ENCODE measurements at regions not wholly inside any gene's neighbourhood (a gene's known extent, or its start where the extent isn't known, plus 50 kb on each side); places are given as distances from the start of the nearest gene placed in this dataset.

DNA sequence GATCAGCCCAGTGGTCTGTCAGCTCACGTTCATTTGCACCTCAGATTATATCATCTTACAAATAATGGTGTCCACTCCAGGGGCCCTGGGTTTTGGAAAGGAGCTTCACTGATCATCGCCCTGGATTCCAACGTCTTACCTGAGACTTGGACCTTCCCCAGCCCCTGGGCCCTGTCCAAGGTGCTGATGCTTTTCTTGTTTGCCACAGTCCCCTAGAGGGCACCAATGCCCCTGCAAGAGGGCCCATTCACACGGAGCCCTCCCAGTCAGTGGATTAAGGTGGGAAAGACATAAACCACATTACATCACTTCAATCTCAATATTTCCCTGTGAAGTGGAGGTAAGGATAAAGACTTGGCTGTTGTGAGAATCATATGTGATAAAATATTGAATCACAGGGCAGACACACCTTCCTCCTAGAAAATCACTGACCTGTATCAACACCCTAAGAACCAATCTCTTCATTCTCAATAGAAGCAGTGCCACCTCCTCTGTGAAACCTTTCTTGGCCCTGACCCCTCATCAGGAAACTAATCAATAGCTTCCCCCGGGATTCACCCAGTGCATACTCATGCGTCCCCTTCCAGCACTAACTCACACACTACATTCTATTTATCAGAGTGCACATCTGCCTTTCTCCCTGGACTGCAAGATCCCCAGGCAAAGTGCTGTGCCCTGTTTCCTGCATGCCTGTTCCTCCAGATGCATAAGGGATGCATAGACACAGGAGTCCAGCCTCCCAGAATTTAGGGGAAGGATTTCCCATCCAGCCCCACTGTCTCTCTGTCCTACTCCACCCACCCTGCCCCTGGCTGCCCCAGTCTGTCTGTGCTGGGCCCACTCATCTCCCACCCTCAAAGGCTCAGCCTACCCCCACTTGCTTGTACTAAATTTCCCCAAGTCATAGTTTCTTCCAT is 167.0 kb downstream of the BUD13 start:
- Histone ChIP-seq H3K27ac (ENCODE audit: low read depth in 2 of 2, low read length in 1 of 2) (no peak overlapping the region), H3K36me3 (ENCODE audit: control insufficient read depth in 2 of 2, insufficient read depth in 2 of 2, low read length in 1 of 2) (no peaks in the 10 kb centered on the region), H3K9me3 (ENCODE audit: control insufficient read depth in 2 of 2, insufficient read depth in 1 of 2, low read depth in 1 of 2, low read length in 1 of 2) (peaks cover 0 to 1% of the 10 kb centered on the region in 2 donors), H3K4me3 (ENCODE audit: low read depth in 1 of 2, low read length in 2 of 2) (no peak overlapping the region), H3K27me3 (ENCODE audit: control insufficient read depth in 1 of 2, insufficient read depth in 2 of 2, low read length in 2 of 2) (no peaks in the 10 kb centered on the region), H3K4me1 (ENCODE audit: control insufficient read depth in 2 of 2, insufficient read depth in 2 of 2, low read length in 1 of 2) (no peaks in the 10 kb centered on the region)
- WGBS, 2 donors, result 34 to 35% methylated on average over 6 of the region's 6 CpGs

DNA sequence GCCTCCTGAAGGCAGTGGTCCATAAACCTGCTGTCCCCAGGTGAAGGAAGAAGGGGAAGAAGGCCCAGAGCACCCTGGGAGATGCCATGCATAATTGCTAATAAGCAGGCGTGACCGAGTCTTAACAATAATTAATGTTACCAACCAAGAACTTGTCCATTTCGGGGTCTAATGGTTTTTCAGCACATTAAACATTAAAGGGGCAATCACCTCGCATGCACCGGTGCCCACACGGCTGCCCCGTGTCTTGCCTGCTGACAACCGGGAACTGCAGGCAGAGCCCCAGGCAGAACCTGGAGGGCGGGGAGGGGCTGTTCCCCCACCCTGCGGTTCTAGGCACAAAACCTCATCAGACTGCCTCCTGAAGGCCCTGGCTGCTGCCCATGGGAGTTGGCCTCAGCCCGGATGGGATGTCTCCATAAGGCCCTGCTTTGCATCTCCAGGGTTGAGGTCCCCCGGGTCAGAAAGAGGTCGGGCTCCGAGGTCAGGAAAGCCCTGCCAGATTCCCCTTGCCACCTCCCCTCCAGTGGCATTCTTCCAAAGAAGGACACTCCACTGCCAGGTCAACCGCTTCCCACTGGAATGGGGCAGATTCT is 169.0 kb downstream of the BUD13 start:
- Histone ChIP-seq H3K27me3 (ENCODE audit: control insufficient read depth in 1 of 2, insufficient read depth in 2 of 2, low read length in 2 of 2) (no peaks in the 10 kb centered on the region), H3K36me3 (ENCODE audit: control insufficient read depth in 2 of 2, insufficient read depth in 2 of 2, low read length in 1 of 2) (no peaks in the 10 kb centered on the region), H3K27ac (ENCODE audit: low read depth in 2 of 2, low read length in 1 of 2) (no peak overlapping the region), H3K4me3 (ENCODE audit: low read depth in 1 of 2, low read length in 2 of 2) (no peak overlapping the region), H3K4me1 (ENCODE audit: control insufficient read depth in 2 of 2, insufficient read depth in 2 of 2, low read length in 1 of 2) (no peaks in the 10 kb centered on the region), H3K9me3 (ENCODE audit: control insufficient read depth in 2 of 2, insufficient read depth in 1 of 2, low read depth in 1 of 2, low read length in 1 of 2) (peaks cover 0 to 1% of the 10 kb centered on the region in 2 donors)
- 80 to 82% methylated on average over 15 of the region's 15 CpGs for WGBS, 2 donors

DNA sequence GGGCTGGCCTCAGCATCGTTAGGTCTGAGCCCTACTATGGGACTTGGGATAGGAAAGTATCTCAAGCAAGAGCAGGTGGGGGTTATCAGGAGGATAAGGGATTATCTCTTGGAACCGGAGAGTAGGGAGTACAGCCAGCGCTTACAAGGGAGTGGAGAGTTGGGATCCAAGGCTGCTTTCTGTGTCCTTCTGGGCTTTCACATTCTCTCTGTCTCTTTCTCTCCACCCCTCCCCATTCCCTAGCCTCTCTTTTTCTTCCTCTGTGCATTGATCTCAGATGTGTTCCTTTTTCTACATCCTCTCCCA is 170.2 kb downstream of the BUD13 start:
- Histone ChIP-seq H3K36me3 (ENCODE audit: control insufficient read depth in 2 of 2, insufficient read depth in 2 of 2, low read length in 1 of 2) (no peaks in the 10 kb centered on the region), H3K9me3 (ENCODE audit: control insufficient read depth in 2 of 2, insufficient read depth in 1 of 2, low read depth in 1 of 2, low read length in 1 of 2) (peaks cover 0 to 1% of the 10 kb centered on the region in 2 donors), H3K4me1 (ENCODE audit: control insufficient read depth in 2 of 2, insufficient read depth in 2 of 2, low read length in 1 of 2) (no peaks in the 10 kb centered on the region), H3K27ac (ENCODE audit: low read depth in 2 of 2, low read length in 1 of 2) (no peak overlapping the region), H3K4me3 (ENCODE audit: low read depth in 1 of 2, low read length in 2 of 2) (no peak overlapping the region), H3K27me3 (ENCODE audit: control insufficient read depth in 1 of 2, insufficient read depth in 2 of 2, low read length in 2 of 2) (no peaks in the 10 kb centered on the region)
- 59 to 66% methylated on average over 3 of the region's 3 CpGs for WGBS, 2 donors

DNA sequence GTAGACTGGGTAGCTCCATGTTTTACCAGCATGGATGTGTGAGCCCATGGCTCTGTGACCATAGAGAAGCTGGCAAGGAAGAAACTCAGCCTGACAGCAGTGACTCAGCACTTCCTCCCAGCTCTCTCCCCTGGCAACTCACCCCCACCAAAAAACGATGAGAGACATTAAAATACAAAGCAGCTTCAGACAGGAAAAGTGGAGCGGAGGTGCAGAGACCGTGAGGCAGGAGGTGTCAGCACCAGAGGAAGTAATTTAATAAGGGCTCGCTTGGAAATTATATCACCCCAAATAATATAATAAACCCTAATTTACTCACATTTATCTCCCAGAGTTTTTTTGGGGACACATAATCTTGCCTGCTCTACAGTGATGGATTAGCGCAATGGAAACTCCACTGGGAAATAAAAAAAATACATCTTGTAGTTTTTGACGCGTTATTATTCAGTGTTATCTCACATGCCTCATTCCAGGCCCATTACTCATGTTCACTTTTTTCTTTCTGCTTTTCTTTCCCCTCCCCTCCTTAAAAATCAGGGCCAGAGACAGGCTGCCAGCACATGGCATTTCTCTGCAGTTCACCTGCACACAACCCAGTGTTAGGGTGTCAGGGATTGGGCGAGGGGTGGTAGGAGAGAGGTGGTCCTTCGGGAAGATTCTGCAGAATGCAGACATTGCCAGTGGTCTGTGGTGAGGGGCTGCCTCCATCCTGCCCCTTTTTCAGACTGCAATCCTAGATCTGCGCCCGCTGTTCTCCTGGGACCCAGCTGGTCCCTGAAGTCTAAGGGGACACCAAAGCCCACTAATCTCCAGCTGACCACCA is 170.8 kb downstream of the BUD13 start:
- no peaks in the 10 kb centered on the region for H3K36me3 ChIP-seq (ENCODE audit: control insufficient read depth in 2 of 2, insufficient read depth in 2 of 2, low read length in 1 of 2)
- H3K27me3 ChIP-seq (ENCODE audit: control insufficient read depth in 1 of 2, insufficient read depth in 2 of 2, low read length in 2 of 2), result no peaks in the 10 kb centered on the region
- H3K27ac ChIP-seq (ENCODE audit: low read depth in 2 of 2, low read length in 1 of 2), result no peak overlapping the region
- no peaks in the 10 kb centered on the region for H3K4me1 ChIP-seq (ENCODE audit: control insufficient read depth in 2 of 2, insufficient read depth in 2 of 2, low read length in 1 of 2)
- H3K4me3 ChIP-seq (ENCODE audit: low read depth in 1 of 2, low read length in 2 of 2), result no peak overlapping the region
- peaks cover 0 to 1% of the 10 kb centered on the region in 2 donors for H3K9me3 ChIP-seq (ENCODE audit: control insufficient read depth in 2 of 2, insufficient read depth in 1 of 2, low read depth in 1 of 2, low read length in 1 of 2)
- WGBS, 2 donors, result 62 to 65% methylated on average over 11 of the region's 11 CpGs

DNA sequence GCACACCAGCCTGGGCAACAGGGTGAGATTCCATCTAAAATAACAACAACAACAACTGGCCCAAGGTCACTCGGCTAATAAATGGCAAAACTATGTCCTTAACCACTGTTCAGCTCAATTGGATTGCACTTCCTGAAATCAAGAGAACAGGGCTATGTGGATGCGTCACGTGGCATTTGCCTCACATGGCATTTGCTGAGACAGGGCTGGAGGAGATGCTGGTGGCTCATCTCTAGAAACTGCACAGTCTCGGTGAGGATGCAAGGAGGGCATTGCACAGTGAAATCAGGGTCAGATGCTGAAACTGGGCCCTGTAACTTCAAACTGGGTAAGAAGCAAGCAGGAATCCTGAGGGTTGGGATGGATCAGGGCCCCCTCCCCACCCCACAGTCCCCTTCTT is 171.9 kb downstream of the BUD13 start:
- Histone ChIP-seq H3K4me3 (ENCODE audit: low read depth in 1 of 2, low read length in 2 of 2) (no peak overlapping the region), H3K27ac (ENCODE audit: low read depth in 2 of 2, low read length in 1 of 2) (no peak overlapping the region)

DNA sequence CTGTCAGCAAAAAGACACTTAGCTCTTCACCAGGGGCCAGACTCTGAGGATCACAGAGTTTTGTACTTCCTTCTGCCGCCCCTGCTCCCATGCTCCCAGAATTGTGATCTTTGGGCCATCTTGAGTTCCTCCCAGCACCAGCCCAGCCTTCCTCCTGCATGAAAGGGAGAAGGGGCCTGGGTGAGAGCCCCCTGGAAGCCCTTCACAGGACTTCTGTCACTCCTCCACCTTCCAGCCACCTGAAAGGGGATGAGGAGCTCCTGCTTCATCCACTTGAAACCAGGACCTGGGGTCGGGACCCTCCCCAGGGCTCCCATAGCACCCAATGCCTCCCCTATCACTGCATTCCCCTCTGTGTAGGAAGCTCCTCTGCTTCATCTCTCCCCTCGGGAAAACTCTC is 174.2 kb downstream of the BUD13 start:
- Histone ChIP-seq H3K4me1 (ENCODE audit: control insufficient read depth in 2 of 2, insufficient read depth in 2 of 2, low read length in 1 of 2) (no peaks in the 10 kb centered on the region), H3K4me3 (ENCODE audit: low read depth in 1 of 2, low read length in 2 of 2) (no peak overlapping the region), H3K36me3 (ENCODE audit: control insufficient read depth in 2 of 2, insufficient read depth in 2 of 2, low read length in 1 of 2) (no peaks in the 10 kb centered on the region), H3K9me3 (ENCODE audit: control insufficient read depth in 2 of 2, insufficient read depth in 1 of 2, low read depth in 1 of 2, low read length in 1 of 2) (peaks cover 0 to 1% of the 10 kb centered on the region in 2 donors), H3K27me3 (ENCODE audit: control insufficient read depth in 1 of 2, insufficient read depth in 2 of 2, low read length in 2 of 2) (no peaks in the 10 kb centered on the region), H3K27ac (ENCODE audit: low read depth in 2 of 2, low read length in 1 of 2) (no peak overlapping the region)
- WGBS, 2 donors, result 65 to 68% methylated on average over 3 of the region's 3 CpGs

More for the DNA sequence above, 171.9 kb downstream of the BUD13 start:
- no peaks in the 10 kb centered on the region for H3K36me3 ChIP-seq (ENCODE audit: control insufficient read depth in 2 of 2, insufficient read depth in 2 of 2, low read length in 1 of 2)
- H3K27me3 ChIP-seq (ENCODE audit: control insufficient read depth in 1 of 2, insufficient read depth in 2 of 2, low read length in 2 of 2), result no peaks in the 10 kb centered on the region
- no peaks in the 10 kb centered on the region for H3K4me1 ChIP-seq (ENCODE audit: control insufficient read depth in 2 of 2, insufficient read depth in 2 of 2, low read length in 1 of 2)
- 75 to 82% methylated on average over 4 of the region's 4 CpGs for WGBS, 2 donors
- H3K9me3 ChIP-seq (ENCODE audit: control insufficient read depth in 2 of 2, insufficient read depth in 1 of 2, low read depth in 1 of 2, low read length in 1 of 2), result no peaks in the 10 kb centered on the region

DNA sequence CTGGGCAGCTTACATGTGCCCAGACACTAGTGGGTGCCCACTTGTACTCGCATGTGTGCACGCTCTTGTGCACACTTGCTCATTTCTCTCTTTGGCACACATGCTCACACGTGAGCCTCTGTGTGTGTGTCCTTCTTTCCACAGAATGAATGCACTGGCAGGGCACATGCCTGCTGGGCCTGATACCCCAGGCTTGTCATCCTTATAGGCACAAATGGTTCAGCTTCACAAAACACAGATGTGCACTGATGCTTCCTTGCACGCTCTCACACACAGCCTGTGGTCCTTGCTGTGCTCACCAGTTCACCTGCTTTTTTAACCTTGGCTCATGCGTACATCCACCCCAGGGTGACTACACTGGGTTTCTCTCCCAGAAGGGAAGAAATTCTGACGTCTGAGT is 174.8 kb downstream of the BUD13 start:
- Histone ChIP-seq H3K9me3 (ENCODE audit: control insufficient read depth in 2 of 2, insufficient read depth in 1 of 2, low read depth in 1 of 2, low read length in 1 of 2) (peaks cover 0 to 1% of the 10 kb centered on the region in 2 donors), H3K27me3 (ENCODE audit: control insufficient read depth in 1 of 2, insufficient read depth in 2 of 2, low read length in 2 of 2) (no peaks in the 10 kb centered on the region), H3K4me1 (ENCODE audit: control insufficient read depth in 2 of 2, insufficient read depth in 2 of 2, low read length in 1 of 2) (no peaks in the 10 kb centered on the region), H3K27ac (ENCODE audit: low read depth in 2 of 2, low read length in 1 of 2) (no peak overlapping the region), H3K4me3 (ENCODE audit: low read depth in 1 of 2, low read length in 2 of 2) (no peak overlapping the region), H3K36me3 (ENCODE audit: control insufficient read depth in 2 of 2, insufficient read depth in 2 of 2, low read length in 1 of 2) (no peaks in the 10 kb centered on the region)
- 81 to 84% methylated on average over 6 of the region's 6 CpGs for WGBS, 2 donors

DNA sequence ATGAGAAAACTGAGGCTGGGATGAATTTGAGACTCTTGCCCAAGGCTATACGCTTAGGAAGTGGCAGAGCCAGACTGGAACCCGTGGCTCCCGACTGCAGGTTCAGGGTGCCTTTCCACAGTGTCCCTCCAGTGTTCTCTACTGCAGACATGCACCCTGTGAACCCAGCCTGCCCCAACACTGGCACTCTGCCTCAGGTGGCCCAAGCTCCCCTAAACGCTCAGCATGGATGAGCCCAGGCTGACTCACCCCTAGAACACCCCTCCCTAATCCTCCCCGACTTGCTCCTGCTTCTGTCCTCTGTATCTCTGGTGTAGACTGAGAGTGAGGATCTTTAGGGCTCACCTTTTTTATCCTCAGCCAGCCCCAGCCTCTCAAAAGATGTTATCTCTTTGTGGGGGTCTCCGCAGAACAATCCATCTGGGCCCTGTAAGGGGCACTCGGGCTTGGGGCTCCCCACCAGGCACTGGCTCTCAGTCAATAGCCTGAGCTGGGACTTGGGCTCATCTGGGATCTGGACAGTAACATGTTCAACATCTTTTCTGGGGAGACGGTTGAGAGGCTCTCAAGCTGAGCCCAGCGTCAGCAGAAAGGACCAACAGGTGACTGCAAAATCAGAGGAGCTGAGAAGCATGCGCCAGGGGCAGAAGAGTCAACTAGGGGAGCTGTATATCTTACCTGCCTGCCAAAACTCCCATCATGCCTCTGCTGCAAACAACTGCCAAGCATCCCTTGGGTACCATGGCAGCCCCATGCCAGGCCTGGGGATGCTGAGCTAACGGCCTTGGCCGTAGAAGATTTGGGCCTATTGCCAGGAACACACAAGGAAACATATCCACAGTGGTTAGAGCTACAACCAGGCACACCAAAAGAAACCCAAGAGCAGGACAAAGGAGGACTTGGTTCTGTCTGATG is 176.2 kb downstream of the BUD13 start:
- Histone ChIP-seq H3K27me3 (ENCODE audit: control insufficient read depth in 1 of 2, insufficient read depth in 2 of 2, low read length in 2 of 2) (no peaks in the 10 kb centered on the region), H3K9me3 (ENCODE audit: control insufficient read depth in 2 of 2, insufficient read depth in 1 of 2, low read depth in 1 of 2, low read length in 1 of 2) (peaks cover 0 to 1% of the 10 kb centered on the region in 2 donors), H3K4me3 (ENCODE audit: low read depth in 1 of 2, low read length in 2 of 2) (no peak overlapping the region), H3K4me1 (ENCODE audit: control insufficient read depth in 2 of 2, insufficient read depth in 2 of 2, low read length in 1 of 2) (no peaks in the 10 kb centered on the region), H3K36me3 (ENCODE audit: control insufficient read depth in 2 of 2, insufficient read depth in 2 of 2, low read length in 1 of 2) (no peaks in the 10 kb centered on the region), H3K27ac (ENCODE audit: low read depth in 2 of 2, low read length in 1 of 2) (no peak overlapping the region)
- 66 to 77% methylated on average over 12 of the region's 12 CpGs for whole genome bisulfite sequencing, 2 donors
